ENCODE measurements at regions not wholly inside any gene's neighbourhood (a gene's known extent, or its start where the extent isn't known, plus 50 kb on each side); places are given as distances from the start of the nearest gene placed in this dataset.

DNA sequence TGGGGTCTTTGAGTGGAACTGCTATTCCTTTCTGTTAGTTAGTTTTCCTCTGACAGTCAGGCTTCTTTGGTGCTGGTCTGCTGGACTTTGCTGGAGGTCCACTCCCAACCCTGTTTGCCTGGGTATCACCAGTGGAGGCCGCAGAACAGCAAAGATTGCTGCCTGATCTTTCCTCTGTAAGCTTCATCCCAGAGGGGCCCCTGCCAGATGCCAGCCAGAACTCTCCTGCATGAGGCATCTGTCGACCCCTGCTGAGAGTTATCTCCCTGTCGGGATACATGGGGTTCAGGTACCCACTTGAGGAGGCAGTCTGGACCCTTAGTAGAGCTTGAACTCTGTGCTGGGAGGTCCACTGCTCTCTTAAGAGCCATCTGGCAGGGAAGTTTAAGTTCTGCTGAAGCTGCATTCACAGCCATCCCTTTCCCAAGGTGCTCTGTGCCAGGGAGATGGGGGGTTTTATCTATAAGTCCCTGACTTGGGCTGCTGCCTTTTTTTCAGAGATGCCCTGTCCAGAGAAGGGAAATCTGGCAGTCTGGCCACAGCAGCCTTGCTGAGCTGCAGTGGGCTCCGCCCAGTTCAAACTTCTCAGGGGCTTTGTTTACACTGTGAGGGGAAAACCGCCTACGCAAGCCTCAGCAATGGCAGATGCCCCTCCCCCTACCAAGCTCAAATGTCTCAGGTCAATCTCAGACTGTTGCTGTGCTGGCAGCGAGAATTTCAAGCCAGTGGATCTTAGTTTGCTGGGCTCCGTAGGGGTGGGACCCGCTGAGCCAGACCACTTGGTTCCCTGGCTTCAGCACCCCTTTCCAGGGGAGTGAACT is 89.7 kb upstream of the CDK6 start:
- no peak overlapping the region for H3K4me3 ChIP-seq
- H3K27me3 ChIP-seq = no peaks in the 10 kb centered on the region
- peak; percentile 14 to 55 for DNase-seq (ENCODE audit: low read depth in 1 of 2, low spot score in 1 of 2)
- H3K36me3 ChIP-seq = no peaks in the 10 kb centered on the region
- TF ChIP-seq, protein P1, sequence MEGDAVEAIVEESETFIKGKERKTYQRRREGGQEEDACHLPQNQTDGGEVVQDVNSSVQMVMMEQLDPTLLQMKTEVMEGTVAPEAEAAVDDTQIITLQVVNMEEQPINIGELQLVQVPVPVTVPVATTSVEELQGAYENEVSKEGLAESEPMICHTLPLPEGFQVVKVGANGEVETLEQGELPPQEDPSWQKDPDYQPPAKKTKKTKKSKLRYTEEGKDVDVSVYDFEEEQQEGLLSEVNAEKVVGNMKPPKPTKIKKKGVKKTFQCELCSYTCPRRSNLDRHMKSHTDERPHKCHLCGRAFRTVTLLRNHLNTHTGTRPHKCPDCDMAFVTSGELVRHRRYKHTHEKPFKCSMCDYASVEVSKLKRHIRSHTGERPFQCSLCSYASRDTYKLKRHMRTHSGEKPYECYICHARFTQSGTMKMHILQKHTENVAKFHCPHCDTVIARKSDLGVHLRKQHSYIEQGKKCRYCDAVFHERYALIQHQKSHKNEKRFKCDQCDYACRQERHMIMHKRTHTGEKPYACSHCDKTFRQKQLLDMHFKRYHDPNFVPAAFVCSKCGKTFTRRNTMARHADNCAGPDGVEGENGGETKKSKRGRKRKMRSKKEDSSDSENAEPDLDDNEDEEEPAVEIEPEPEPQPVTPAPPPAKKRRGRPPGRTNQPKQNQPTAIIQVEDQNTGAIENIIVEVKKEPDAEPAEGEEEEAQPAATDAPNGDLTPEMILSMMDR (IDR thresholded peaks at IDR 0.05; ENCODE audit: low read depth, low read length) = no peak
- peak overlapping the region; percentile 7 for H3K27ac ChIP-seq
- no peaks in the 10 kb centered on the region for H3K9me3 ChIP-seq (ENCODE audit: low read depth)
- H3K4me1 ChIP-seq (ENCODE audit: low read depth) = peaks cover 8% of the 10 kb centered on the region

DNA sequence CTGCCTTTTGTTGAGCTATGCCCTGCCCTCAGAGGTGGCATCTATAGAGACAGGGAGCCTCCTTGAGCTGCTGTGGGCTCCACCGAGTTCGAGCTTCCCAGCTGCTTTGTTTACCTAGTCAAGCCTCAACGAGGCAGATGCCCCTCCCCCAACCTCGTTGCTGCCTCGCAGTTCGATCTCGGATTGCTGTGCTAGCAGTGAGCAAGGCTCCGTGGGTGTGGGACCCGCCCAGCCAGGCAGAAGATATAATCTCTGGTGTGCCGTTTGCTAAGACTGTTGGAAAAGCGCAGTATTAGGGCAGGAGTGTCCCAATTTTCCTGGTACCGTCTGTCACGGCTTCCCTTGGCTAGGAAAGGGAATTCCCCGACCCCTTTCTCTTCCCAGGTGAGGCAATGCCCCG is 88.4 kb upstream of the CDK6 start:
- H3K4me3 ChIP-seq = no peak overlapping the region

DNA sequence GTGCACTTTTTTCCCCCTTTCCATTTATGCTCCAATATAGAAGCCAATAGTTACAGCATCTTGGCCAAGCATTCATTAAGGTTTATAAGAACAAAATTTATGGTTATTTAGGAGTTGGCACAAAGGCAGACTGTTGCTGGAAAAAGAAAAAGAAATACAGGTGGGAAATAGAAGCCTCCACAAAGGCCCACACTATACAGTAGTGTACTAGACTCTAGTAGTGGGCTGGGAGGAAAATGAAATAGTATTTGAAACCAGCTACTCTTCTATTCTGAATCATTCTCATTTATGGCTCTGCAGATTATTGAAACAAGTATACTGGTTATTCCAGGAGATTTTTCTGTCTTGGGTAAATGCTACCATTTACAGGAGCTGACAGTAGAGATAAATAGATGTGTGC is 80.9 kb upstream of the CDK6 start:
- H3K27me3 ChIP-seq = no peaks in the 10 kb centered on the region
- TF ChIP-seq, protein P1 (IDR thresholded peaks at IDR 0.05; ENCODE audit: low read depth, low read length) = no peak
- peaks cover 21% of the 10 kb centered on the region for H3K4me1 ChIP-seq (ENCODE audit: low read depth)
- H3K4me3 ChIP-seq = no peak overlapping the region
- DNase-seq (ENCODE audit: low read depth in 1 of 2, low spot score in 1 of 2) = no peak
- H3K27ac ChIP-seq = peak overlapping the region; percentile 95
- H3K36me3 ChIP-seq = no peaks in the 10 kb centered on the region
- H3K9me3 ChIP-seq (ENCODE audit: low read depth) = no peaks in the 10 kb centered on the region

More for the DNA sequence above, 88.4 kb upstream of the CDK6 start:
- TF ChIP-seq, protein P1 (IDR thresholded peaks at IDR 0.05; ENCODE audit: low read depth, low read length) = no peak
- H3K36me3 ChIP-seq = no peaks in the 10 kb centered on the region
- no peak for DNase-seq (ENCODE audit: low read depth in 1 of 2, low spot score in 1 of 2)
- H3K27me3 ChIP-seq = no peaks in the 10 kb centered on the region
- no peaks in the 10 kb centered on the region for H3K9me3 ChIP-seq (ENCODE audit: low read depth)
- H3K4me1 ChIP-seq (ENCODE audit: low read depth) = peaks cover 8% of the 10 kb centered on the region
- no peak overlapping the region for H3K27ac ChIP-seq

DNA sequence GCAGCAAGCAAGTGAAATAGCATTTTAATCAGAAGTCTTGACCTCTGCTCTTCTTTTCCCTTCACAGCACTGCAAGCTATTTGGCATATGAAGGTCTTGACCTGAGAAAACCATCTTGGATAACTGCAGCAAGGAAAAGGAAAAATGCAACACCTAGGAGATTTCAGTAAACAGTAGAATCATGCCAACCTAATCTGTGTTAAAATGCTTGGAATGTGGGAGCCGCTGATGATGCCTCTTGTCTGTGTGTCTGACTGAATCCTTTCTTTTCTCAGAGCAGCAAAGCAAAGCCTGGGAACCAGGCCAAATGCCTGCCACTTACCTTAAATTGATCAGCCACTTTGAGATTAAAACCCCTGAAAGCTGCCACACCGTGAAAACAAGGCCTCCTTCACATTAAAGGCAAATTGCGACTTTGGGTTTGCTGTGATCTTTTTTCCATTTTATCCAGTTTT is 80.4 kb upstream of the CDK6 start:
- H3K27ac ChIP-seq = peak overlapping the region; percentile 95

DNA sequence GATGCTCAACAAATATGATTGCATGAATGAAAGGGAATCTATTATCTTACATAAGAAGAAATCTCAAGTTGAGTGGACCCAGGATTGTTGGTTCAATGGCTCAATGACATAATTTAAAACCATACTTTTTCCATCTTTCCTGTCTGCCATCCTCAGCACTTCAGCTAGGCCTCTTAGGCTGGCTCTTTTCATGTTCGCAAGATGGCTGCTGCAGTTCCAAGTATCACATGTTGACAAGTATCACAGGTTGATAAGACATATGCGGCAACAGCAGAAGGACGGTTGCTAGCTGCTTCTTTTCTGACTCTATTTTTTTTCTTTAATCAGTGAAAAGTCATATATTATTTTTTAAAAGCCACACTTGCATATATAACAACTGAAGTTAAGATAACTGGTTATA is 79.0 kb upstream of the CDK6 start:
- Histone ChIP-seq H3K9me3 (ENCODE audit: low read depth) (no peaks in the 10 kb centered on the region), H3K27ac (peak overlapping the region; percentile 95), H3K4me3 (no peak overlapping the region), H3K36me3 (no peaks in the 10 kb centered on the region), H3K4me1 (ENCODE audit: low read depth) (peaks cover 21% of the 10 kb centered on the region), H3K27me3 (no peaks in the 10 kb centered on the region)
- DNase-seq (ENCODE audit: low read depth in 1 of 2, low spot score in 1 of 2) = no peak
- TF ChIP-seq, protein P1 (IDR thresholded peaks at IDR 0.05; ENCODE audit: low read depth, low read length) = no peak

More for the DNA sequence above, 80.4 kb upstream of the CDK6 start:
- Histone ChIP-seq H3K27me3 (no peaks in the 10 kb centered on the region), H3K36me3 (no peaks in the 10 kb centered on the region), H3K9me3 (ENCODE audit: low read depth) (no peaks in the 10 kb centered on the region), H3K4me1 (ENCODE audit: low read depth) (peaks cover 21% of the 10 kb centered on the region), H3K4me3 (no peak overlapping the region)
- TF ChIP-seq, protein P1 (IDR thresholded peaks at IDR 0.05; ENCODE audit: low read depth, low read length) = no peak
- DNase-seq (ENCODE audit: low read depth in 1 of 2, low spot score in 1 of 2) = peak; percentile 74 to 86
